Stimulated activated naive CD8-positive, alpha-beta T cell treated with anti-CD3 and anti-CD28 coated beads, Interleukin-15, amount 100 ng/mL, for 72 hours (primary cell): ENCODE measurements at regions not wholly inside any gene's neighbourhood (a gene's known extent, or its start where the extent isn't known, plus 50 kb on each side); places are given as distances from the start of the nearest gene placed in this dataset.

Experiments used
- ATAC-seq: fragments of 150-1000 bp; cut with Tn5 transposase; 2 replicates; pipeline ENCODE4 v1.10.0; 2021; ENCODE audit warnings: mild to moderate bottlenecking, moderate library complexity
- DNase-seq, 2 donors: peaks; one replicate each; pipeline ENCODE4 v3.0.0; 2021 to 2022
- H3K27ac Mint-ChIP-seq, 2 donors: one replicate each; pipeline ENCODE4 v1.8.0; 2022; ENCODE audit warnings: mild to moderate bottlenecking in 2 of 2, mixed read lengths in 2 of 2, moderate library complexity in 2 of 2
- H3K27me3 Mint-ChIP-seq: one replicate; pipeline ENCODE4 v1.8.0; 2022; ENCODE audit warnings: mixed read lengths
- H3K4me1 Mint-ChIP-seq: one replicate; pipeline ENCODE4 v1.8.0; 2022; ENCODE audit warnings: mild to moderate bottlenecking, mixed read lengths
- H3K4me3 Mint-ChIP-seq, 2 donors: one replicate each; pipeline ENCODE4 v1.8.0; 2022; ENCODE audit warnings: mild to moderate bottlenecking in 2 of 2, mixed read lengths in 2 of 2, moderate library complexity in 1 of 2
- H3K9me3 Mint-ChIP-seq, 2 donors: one replicate each; pipeline ENCODE4 v1.8.0; 2022; ENCODE audit warnings: mixed read lengths in 2 of 2

GRCh38 chrX:151860827-151861226 is 51.9 kb upstream of the MAGEA4 start:
- ATAC-seq = no peak
- no peaks in the 10 kb centered on the region for H3K27me3 Mint-ChIP-seq
- no peak overlapping the region for H3K4me3 Mint-ChIP-seq
- no peaks in the 10 kb centered on the region for H3K4me1 Mint-ChIP-seq
- no peaks in the 10 kb centered on the region for H3K9me3 Mint-ChIP-seq
- H3K27ac Mint-ChIP-seq = no peak overlapping the region
- DNase-seq = no peak
